Amniotic stem cell (primary cell): ENCODE measurements at regions not wholly inside any gene's neighbourhood (a gene's known extent, or its start where the extent isn't known, plus 50 kb on each side); places are given as distances from the start of the nearest gene placed in this dataset.
"Not testable (repeated sequence)": the region's sequence is repeated elsewhere in the genome, so short reads cannot be mapped to it uniquely, and the experiment has no call there.

ENCODE experiments used
- DNase-seq: peaks from one replicate; lab custom pipeline; 2025; lab: John Stamatoyannopoulos, UW

GRCh38 chr17:77548967-77549366 lies 408.2 kb downstream of the SEC14L1 start:
- DNase-seq, result no peak

GRCh38 chr17:77549726-77550366 lies 408.7 kb upstream of the TNRC6C start:
- no peak for DNase-seq

- DNase-seq, result no peak
These were observed 404.9 kb upstream of the TNRC6C start for GRCh38 chr17:77553459-77554066.

GRCh38 chr17:77555121-77555591 lies 403.3 kb upstream of the TNRC6C start:
- DNase-seq, result no peak

GRCh38 chr17:77555741-77556291 lies 402.7 kb upstream of the TNRC6C start:
- no peak for DNase-seq

- no peak for DNase-seq
These were observed 402.0 kb upstream of the TNRC6C start for GRCh38 chr17:77556383-77557061.

GRCh38 chr17:77558846-77559626 lies 399.5 kb upstream of the TNRC6C start:
- DNase-seq, result no peak

- DNase-seq, result no peak
These were observed 398.1 kb upstream of the TNRC6C start for GRCh38 chr17:77560381-77560780.

GRCh38 chr17:77560841-77561240 lies 397.7 kb upstream of the TNRC6C start:
- no peak for DNase-seq

GRCh38 chr17:77562361-77562760 lies 396.1 kb upstream of the TNRC6C start:
- not testable (repeated sequence) for DNase-seq

- no peak for DNase-seq
These were observed 394.9 kb upstream of the TNRC6C start for GRCh38 chr17:77563439-77564102.

GRCh38 chr17:77564278-77564920 lies 394.1 kb upstream of the TNRC6C start:
- no peak for DNase-seq

GRCh38 chr17:77565166-77565565 lies 393.3 kb upstream of the TNRC6C start:
- DNase-seq, result no peak

GRCh38 chr17:77566151-77566550 lies 392.4 kb upstream of the TNRC6C start:
- no peak for DNase-seq

GRCh38 chr17:77566566-77567138 lies 391.9 kb upstream of the TNRC6C start:
- no peak for DNase-seq

GRCh38 chr17:77568540-77568939 lies 390.0 kb upstream of the TNRC6C start:
- no peak for DNase-seq

GRCh38 chr17:77569846-77570564 lies 388.5 kb upstream of the TNRC6C start:
- DNase-seq, result no peak

GRCh38 chr17:77570565-77570898 lies 388.0 kb upstream of the TNRC6C start:
- no peak for DNase-seq

- no peak for DNase-seq
These were observed 387.1 kb upstream of the TNRC6C start for GRCh38 chr17:77571155-77571981.
